ENCODE measurements at regions not wholly inside any gene's neighbourhood (a gene's known extent, or its start where the extent isn't known, plus 50 kb on each side); places are given as distances from the start of the nearest gene placed in this dataset.

GRCh38 chr7:25812086-25812850 is 339.7 kb upstream of the NFE2L3 start:
- DNase-seq (ENCODE audit: low spot score): no peak

DNA sequence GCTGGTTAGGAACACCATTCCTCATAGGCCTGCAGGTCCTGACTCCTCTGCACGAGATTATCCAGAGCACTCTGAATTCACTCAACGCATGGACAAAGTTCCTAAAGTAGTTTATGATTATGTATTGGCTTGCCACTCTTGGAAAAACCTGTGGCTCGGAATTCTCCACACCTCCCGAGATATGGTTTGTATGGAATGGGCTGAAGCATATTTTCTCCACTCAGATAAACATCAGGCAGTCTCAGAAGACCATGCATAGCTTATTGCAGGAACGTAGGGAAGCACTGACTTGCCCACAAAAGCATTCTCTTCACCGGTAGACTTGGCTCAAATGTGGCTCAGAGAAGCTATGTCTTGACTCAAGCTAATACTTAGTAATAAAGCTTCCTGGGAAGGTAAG is 338.6 kb upstream of the NFE2L3 start:
- no peak for DNase-seq (ENCODE audit: low spot score)

DNA sequence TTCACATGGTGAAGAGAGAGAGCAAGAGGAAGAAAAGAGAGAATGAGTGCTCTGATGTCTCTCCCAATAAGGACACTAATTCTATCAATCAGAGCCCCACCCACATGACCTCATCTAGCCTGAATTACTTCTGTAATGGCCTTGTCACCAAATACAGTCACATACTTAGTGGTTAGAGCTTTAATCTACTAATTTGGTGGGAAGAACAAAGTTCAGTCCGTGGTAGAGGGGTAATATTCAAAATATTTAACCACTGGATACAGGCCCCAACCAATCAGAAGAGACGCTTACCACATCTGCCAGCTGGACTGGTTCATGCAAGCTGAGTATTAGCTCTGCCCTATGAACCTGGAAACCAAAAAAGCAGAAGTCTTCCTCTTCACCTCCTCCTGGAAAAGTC is 336.3 kb upstream of the NFE2L3 start:
- DNase-seq (ENCODE audit: low spot score): no peak

DNA sequence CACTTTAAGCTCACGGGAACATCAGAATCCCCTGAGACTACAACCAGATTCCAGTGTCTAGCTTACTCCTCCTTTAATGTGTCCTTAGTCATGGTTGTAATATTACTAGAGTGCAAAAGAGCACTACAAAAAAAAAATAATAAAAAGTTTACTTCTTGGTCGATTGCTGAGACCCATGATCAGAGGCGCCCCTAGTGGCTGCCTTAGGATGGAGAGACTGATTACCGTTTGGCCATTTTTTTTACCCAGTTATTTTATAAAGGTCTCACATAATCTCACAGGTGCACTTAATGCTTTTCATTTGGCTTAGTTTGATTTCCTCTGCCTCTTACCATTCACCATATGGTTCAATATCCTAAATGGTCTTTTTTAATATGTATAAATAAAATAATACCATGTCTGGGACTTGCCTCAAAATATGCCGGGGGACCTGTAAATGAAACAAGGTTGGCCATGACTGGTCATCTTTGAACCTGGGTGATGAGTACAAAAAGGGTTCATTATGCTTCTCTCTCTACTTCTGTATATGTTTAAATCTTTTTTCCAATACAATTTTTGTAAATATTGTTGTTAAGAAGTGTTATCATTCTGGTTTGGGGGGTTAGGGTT is 331.5 kb upstream of the NFE2L3 start:
- no peak for DNase-seq (ENCODE audit: low spot score)

DNA sequence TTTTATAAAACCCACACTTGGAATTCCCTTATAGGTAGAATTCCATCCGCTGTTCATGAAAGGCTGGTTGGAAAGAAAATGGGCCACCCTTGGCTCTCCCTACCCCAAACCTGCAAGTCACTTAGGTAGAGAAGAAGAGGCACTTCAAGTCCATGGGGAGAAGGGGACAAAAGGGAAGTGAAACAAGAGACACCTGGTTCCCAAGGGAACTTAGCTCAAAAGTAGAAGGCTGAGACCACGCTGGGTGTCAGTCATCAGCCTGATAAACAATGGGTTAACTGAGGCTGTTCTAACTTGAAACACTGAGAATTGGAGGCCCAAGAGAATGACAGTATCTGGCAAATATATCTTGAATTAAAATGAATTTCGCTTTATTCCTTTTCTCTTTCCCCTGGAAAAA is 330.8 kb upstream of the NFE2L3 start:
- no peak for DNase-seq (ENCODE audit: low spot score)

DNA sequence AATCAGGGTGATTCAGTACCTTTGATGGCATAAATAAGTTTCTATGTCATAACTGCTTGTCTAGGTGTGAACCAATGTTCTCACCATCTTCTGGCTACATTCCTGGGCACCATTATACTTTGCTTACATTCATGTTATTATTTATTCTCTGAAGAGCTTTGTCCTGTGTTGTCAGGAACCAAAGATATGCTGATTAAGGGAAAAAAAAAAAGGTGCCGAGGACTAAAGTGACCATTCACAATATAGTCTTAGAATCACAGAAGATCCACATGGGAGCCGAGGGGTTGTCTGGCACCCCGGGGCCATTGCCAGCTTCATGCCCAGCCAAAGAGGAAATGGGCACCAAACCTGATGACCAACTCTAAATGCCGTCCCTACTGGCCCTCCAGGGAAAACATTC is 329.2 kb upstream of the NFE2L3 start:
- DNase-seq (ENCODE audit: low spot score): no peak

DNA sequence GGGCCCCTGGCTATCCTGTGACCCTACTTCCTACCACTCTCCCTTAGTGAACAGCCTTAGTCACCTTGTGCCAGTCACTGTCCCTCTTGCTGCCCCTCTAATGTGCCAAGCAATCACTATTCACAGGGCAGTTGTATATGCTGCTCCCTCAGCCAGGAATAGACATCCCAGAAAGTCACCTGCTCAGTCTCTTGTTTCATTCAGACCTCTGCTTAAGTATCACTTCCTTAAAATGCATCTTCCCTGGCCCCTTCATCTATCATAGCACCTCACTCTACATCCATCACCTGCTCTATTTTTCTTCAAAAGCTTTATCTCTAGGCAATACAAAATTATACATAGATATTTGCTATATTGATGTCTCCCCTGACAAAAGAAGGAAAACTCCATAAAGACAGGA is 328.4 kb upstream of the NFE2L3 start:
- DNase-seq (ENCODE audit: low spot score): no peak

DNA sequence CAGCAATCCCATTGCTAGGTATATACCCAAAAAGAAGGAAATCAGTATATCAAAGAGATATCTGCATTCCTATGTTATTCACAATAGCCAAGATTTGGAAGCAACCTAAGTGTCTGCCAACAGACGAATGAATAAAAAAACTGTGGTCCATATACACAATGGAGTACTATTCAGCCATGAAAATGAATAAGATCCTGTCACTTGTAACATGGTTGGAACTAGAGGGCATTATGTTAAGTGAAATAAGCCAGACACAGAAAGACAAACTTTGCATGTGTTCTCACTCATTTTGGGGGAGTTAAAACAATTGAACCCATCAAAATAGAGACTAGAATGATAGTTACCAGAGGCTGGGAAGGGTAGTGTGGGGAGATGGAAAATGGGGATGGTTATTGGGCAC is 323.5 kb upstream of the NFE2L3 start:
- no peak for DNase-seq (ENCODE audit: low spot score)

DNA sequence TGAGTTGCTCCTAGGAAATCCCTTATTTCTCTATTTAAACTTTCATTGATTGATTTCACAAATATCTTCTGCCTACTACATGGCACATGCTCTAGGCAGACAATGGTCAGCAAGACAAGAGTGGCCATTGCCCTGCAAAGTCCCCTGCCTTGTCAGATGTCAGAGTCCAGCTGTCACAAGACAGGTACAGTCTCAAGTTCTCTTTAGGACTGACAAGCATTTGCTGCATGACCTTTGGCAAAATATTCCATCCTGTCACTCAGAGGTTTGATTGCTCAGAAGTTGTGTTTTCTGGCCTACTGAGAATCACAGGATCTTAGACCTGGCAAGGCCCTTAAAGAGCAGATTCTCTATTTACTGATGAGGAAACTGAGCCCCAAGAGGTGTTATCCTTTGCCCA is 322.3 kb upstream of the NFE2L3 start:
- no peak for DNase-seq (ENCODE audit: low spot score)

DNA sequence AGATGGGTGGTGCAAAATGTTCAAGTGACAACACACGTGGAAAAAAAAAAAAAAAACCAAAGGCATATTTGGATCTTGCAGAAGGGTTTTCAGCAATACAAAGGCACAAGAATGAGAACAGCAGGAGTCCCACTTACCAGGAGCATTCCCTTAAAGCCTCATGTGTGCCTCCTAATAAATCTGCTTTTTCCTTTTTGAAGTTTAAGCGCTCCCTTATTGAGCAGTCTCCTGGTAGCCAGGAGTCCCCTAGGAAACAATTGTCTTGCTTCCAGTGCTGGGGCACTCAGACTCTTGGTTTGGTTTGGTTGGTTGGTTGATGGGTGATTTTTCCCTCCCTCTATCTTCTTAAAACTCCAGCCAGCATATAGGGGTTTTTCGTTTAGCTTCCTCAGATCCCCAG is 321.8 kb upstream of the NFE2L3 start:
- DNase-seq (ENCODE audit: low spot score): no peak

GRCh38 chr7:25831062-25831691 is 320.8 kb upstream of the NFE2L3 start:
- DNase-seq (ENCODE audit: low spot score): no peak

GRCh38 chr7:25831831-25832411 is 320.1 kb upstream of the NFE2L3 start:
- peak; percentile 36 for DNase-seq (ENCODE audit: low spot score)

DNA sequence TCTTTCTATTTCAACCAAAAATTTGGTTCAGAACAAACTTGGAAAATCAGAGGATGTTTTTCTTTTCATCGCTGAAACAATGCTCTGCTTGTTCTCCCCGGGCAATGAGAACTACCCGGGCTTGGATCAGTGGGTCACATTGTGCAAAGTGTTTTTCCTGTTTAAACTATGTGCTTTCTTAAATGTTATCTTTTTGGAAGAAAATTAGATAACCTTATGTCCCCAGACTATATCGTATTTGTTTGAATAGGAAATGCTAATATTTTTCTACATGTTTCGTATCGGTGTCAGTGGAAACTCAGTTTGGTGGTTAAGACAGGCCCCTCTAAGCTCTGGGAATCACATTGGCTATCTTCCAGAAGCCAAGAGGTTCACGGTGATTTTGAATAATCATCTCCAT is 319.5 kb upstream of the NFE2L3 start:
- peak; percentile 86 for DNase-seq (ENCODE audit: low spot score)

DNA sequence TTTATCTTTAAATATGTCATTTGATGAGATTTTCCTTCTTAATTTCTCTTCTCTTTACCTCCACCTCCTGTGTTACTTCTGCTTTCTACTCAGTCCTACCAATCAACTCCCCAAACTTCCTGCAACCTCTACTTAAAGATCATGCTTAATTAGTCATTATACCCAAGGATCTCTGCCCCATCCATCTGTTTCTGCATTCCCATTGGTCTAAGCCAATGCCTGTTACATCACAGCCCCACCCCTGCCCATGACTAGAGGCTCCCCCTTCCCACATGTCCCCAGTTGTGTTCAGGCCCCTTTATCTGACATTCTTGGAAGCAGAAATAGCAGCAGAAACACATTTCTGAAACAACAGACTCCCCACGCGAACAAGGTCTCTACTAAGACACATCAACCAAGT is 319.1 kb upstream of the NFE2L3 start:
- no peak for DNase-seq (ENCODE audit: low spot score)

DNA sequence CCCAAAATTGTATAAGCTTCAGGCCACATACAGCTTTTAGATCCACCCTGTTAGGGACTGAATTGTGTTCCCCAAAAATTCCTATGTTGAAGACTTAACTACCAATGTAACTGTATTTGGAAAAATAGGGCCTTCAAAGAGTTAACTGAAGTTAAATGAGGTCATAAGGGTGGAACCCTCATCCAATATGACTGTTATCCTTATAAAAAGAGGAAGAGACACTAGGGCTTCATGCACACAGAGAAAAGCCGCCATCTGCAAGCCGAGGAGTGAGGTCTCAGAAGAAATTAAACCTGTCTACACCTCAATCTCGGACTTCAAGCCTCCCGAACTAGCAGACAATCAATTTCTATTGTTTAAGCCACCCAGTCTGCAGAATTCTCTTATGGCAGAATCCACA is 317.9 kb upstream of the NFE2L3 start:
- DNase-seq (ENCODE audit: low spot score): no peak

DNA sequence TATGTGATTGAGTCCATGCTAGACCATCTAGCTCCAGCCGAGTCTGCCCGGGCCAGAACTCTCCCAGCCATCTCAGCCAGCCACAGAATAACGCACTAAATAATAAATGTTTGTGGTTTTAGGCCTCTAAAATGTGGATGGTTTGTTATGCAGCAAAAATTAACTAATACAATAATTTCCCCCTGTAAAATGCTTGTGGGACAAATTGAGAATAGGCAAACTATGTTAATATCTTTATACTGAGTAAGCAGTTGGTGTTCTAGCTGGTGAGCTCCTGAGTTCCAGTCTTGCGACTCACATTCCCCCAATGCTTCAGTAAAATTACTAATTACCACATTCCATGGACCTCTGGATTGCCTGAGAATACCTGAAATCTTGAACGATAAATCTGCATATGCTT is 316.8 kb upstream of the NFE2L3 start:
- DNase-seq (ENCODE audit: low spot score): no peak

DNA sequence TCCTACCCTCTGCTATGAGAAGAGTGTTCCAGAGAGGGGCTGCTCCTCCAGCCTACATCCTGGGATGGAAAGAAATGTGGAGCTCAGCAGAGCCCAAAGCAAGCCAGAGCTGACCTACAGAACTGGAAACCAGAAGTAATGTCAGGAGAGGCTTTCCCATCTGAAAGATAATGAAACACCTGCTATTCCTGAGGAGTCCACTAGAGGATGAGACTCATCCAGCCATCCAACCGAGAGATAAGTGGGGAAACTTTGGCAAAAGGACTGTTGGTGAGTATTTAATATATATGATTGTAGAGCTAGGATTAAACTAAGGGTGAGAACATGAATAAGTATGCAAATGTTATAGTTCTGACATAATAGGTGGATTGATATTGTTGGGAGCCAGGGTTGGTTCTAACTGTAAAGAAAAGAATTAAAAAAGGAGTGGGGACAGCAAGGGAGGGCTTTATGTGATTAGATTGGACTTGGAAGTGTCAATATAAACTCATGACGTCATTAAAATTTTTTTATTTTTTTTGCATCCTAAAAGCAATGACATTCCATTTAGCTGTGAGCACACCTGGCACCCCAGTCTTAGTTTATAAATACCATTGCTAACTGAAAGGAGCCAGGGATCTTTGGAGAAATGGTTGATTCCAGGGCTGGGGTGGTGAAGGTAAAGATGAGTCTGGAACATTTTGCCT is 312.8 kb upstream of the NFE2L3 start:
- no peak for DNase-seq (ENCODE audit: low spot score)

- no peak for DNase-seq (ENCODE audit: low spot score)
Observed at GRCh38 chr7:25840209-25840792, 311.7 kb upstream of the NFE2L3 start.

DNA sequence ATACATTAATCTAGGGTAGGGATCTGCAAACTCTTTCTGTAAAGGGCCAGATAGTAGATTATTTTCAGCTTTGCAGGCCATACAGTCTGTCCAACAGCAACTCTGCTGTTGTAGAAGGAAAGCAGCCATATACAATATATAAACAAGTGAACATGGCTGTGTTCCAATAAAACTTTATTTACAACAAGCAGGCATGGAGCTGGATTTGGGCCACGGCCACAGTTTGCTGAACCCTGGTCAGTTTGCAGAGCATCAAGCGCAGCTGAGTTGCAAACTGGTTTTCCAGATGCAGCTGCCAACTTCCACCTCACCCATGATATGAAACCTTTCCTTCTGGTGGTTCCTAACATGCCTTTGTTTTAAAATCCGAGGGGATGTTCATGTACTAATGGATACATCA is 310.4 kb upstream of the NFE2L3 start:
- no peak for DNase-seq (ENCODE audit: low spot score)

- DNase-seq (ENCODE audit: low spot score): no peak
Observed at GRCh38 chr7:25842201-25842733, 309.7 kb upstream of the NFE2L3 start.

GRCh38 chr7:25843467-25843866 is 308.5 kb upstream of the NFE2L3 start:
- DNase-seq (ENCODE audit: low spot score): no peak

Data from pons (tissue), 1 donor.